Smooth muscle cell (in vitro differentiated cells): ENCODE measurements at regions not wholly inside any gene's neighbourhood (a gene's known extent, or its start where the extent isn't known, plus 50 kb on each side); places are given as distances from the start of the nearest gene placed in this dataset.

Source experiments
- DNase-seq: peaks from one replicate; lab custom pipeline; 2025; ENCODE audit not compliant: unreplicated experiment; lab: John Stamatoyannopoulos, UW
- H2AFZ ChIP-seq: fragments of 200-600 bp; sonication (generic); 2 replicates; pipeline ENCODE4 v1.6.0; 2016; ENCODE audit warnings: antibody characterized with exemption, low read depth, mild to moderate bottlenecking
- H3F3A ChIP-seq: fragments of 200-600 bp; sonication (generic); 2 replicates; pipeline ENCODE4 v1.6.0; 2017; ENCODE audit warnings: antibody characterized with exemption, low read depth
- H3K27ac ChIP-seq: fragments of 200-600 bp; sonication (generic); 2 replicates; pipeline ENCODE4 v1.5.1; 2016; ENCODE audit warnings: low read depth, mild to moderate bottlenecking
- H3K27me3 ChIP-seq: fragments of 200-600 bp; sonication (generic); 2 replicates; pipeline ENCODE4 v1.6.1; 2016; ENCODE audit warnings: low read depth, mild to moderate bottlenecking
- H3K36me3 ChIP-seq: fragments of 200-600 bp; sonication (generic); 2 replicates; pipeline ENCODE4 v1.5.1; 2016; ENCODE audit warnings: low read depth
- H3K4me1 ChIP-seq: fragments of 200-600 bp; sonication (generic); 2 replicates; pipeline ENCODE4 v1.5.1; 2016; ENCODE audit warnings: low read depth
- H3K4me2 ChIP-seq: fragments of 200-600 bp; sonication (generic); 2 replicates; pipeline ENCODE4 v1.6.0; 2016; ENCODE audit warnings: mild to moderate bottlenecking
- H3K4me3 ChIP-seq: fragments of 200-600 bp; sonication (generic); 2 replicates; pipeline ENCODE4 v1.5.1; 2016; ENCODE audit warnings: mild to moderate bottlenecking
- H3K79me2 ChIP-seq: fragments of 200-600 bp; sonication (generic); 2 replicates; pipeline ENCODE4 v1.6.0; 2016; ENCODE audit warnings: low read depth, mild to moderate bottlenecking
- H3K9ac ChIP-seq: fragments of 200-600 bp; sonication (generic); 2 replicates; pipeline ENCODE4 v1.6.0; 2016; ENCODE audit warnings: low read depth
- H3K9me3 ChIP-seq: fragments of 200-600 bp; sonication (generic); replicated peaks from 2 replicates; pipeline ENCODE4 v1.5.1; 2016; ENCODE audit warnings: low read depth
- H4K20me1 ChIP-seq: fragments of 200-600 bp; sonication (generic); 2 replicates; pipeline ENCODE4 v1.6.0; 2016; ENCODE audit warnings: low read depth
- WGBS: methylation state at CpG from one replicate; pipeline ENCODE4 v1.1.7; 2016; ENCODE audit warnings: low lambda C conversion rate; 5-methylcytosine and 5-hydroxymethylcytosine counted together
- TF ChIP-seq, protein P1 (sequence below): fragments of 200-600 bp; sonication (generic); IDR thresholded peaks from 2 replicates; pipeline ENCODE4 v1.5.1; 2017; ENCODE audit warnings: borderline replicate concordance, mild to moderate bottlenecking, antibody characterized with exemption; ENCODE audit not compliant: insufficient read depth, poor library complexity, severe bottlenecking

DNA sequence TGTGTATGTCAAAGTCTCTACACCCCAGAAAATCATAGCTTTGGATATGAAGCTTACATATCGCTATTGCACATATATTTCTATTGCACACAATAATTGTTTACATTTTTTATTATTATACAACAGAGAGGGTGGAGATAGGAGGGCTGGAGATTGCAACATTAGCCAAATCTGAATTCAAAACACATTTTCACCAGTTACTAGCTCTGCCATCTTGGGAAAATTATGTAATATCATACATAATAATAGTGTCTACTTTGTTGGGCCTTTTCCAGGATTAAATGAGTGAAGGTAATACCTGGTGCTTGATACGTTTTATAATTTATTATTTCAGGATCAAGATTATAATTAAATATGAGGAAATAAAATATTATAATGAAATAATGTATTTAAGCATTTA is 507.4 kb upstream of the TBX3 start:
- Histone ChIP-seq H2AFZ (no peak overlapping the region), H3K27me3 (no peaks in the 10 kb centered on the region), H3K36me3 (no peaks in the 10 kb centered on the region), H4K20me1 (no peaks in the 10 kb centered on the region), H3K4me3 (no peak overlapping the region), H3K9me3 (no peaks in the 10 kb centered on the region), H3K9ac (no peak overlapping the region), H3F3A (no peaks in the 10 kb centered on the region), H3K79me2 (no peaks in the 10 kb centered on the region), H3K4me1 (peaks cover 14% of the 10 kb centered on the region), H3K4me2 (no peak overlapping the region), H3K27ac (no peak overlapping the region)
- TF ChIP-seq, protein P1, sequence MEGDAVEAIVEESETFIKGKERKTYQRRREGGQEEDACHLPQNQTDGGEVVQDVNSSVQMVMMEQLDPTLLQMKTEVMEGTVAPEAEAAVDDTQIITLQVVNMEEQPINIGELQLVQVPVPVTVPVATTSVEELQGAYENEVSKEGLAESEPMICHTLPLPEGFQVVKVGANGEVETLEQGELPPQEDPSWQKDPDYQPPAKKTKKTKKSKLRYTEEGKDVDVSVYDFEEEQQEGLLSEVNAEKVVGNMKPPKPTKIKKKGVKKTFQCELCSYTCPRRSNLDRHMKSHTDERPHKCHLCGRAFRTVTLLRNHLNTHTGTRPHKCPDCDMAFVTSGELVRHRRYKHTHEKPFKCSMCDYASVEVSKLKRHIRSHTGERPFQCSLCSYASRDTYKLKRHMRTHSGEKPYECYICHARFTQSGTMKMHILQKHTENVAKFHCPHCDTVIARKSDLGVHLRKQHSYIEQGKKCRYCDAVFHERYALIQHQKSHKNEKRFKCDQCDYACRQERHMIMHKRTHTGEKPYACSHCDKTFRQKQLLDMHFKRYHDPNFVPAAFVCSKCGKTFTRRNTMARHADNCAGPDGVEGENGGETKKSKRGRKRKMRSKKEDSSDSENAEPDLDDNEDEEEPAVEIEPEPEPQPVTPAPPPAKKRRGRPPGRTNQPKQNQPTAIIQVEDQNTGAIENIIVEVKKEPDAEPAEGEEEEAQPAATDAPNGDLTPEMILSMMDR = no peak
- 94% methylated on average over 2 of the region's 2 CpGs for WGBS
- no peak for DNase-seq

DNA sequence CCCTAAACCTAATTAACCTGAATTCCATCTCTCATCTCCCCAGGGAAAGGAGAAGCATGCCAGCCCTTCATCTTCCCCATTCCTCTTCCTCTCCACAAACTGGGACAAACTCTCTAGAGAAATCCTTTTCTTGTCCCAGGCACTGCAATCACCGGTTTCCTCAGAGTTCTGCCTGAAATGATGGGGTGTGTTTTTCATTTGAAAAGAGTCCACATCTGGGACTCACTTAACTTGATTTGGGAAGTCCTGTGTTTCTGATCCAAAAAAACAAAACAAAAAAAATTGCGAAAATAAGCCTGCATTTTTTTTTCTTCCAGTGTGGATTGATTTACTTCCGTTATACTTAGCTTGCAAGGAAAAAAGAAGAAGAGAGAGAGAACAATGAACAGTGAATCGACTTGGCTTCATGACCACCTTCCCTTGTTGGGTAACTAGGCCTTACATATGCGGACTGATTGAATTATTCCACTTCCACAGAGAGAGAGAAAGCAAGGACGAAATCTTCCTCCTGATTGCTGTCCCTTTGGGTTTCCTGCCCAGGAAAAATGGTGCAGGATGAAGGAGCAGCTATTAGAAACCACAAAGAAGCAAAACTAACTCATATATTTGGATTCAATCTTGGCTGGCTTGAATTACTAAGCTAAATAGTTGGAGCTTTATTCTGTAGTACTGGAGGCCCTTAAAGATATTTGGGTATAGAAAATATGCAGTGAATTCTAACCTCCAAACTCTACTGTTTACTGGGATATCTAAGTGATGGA is 506.2 kb upstream of the TBX3 start:
- TF ChIP-seq, protein P1 = no peak
- H3K27me3 ChIP-seq = no peaks in the 10 kb centered on the region
- no peaks in the 10 kb centered on the region for H4K20me1 ChIP-seq
- 94% methylated on average over 6 of the region's 6 CpGs for WGBS
- H3K4me3 ChIP-seq = no peak overlapping the region
- H3K9ac ChIP-seq = no peak overlapping the region
- H3K9me3 ChIP-seq = no peaks in the 10 kb centered on the region
- no peaks in the 10 kb centered on the region for H3K36me3 ChIP-seq
- no peak overlapping the region for H3K4me2 ChIP-seq
- H2AFZ ChIP-seq = peak overlapping the region; percentile 85
- H3K79me2 ChIP-seq = no peaks in the 10 kb centered on the region
- no peak overlapping the region for H3K27ac ChIP-seq
- H3F3A ChIP-seq = no peaks in the 10 kb centered on the region
- no peak for DNase-seq
- H3K4me1 ChIP-seq = peaks cover 14% of the 10 kb centered on the region

DNA sequence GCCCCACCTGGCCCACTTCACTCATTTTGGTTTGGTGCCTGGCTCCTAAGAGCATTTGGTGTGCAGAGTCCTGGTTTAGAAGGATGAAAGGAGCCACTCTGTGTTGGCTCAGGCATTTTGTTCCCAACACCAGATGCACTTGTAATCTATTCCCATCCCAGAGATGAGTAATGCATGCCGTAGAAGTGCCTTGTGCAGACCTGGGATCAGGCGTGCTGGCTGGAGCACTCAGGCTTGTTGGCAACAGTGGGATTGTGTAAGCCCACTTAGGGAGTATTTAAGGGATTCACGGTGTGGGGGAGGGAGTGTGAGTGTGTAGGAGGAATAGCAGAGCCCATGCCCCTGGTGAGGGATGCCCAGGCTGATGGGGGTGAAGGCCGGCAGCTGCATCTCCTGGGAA is 501.5 kb upstream of the TBX3 start:
- Histone ChIP-seq H3K4me3 (no peak overlapping the region), H3K9me3 (no peaks in the 10 kb centered on the region), H3K27me3 (no peaks in the 10 kb centered on the region), H3K9ac (no peak overlapping the region), H2AFZ (no peak overlapping the region), H3K27ac (no peak overlapping the region), H3K4me1 (peaks cover 7% of the 10 kb centered on the region), H3F3A (peaks cover 4% of the 10 kb centered on the region), H3K36me3 (no peaks in the 10 kb centered on the region), H4K20me1 (no peaks in the 10 kb centered on the region), H3K4me2 (no peak overlapping the region), H3K79me2 (no peaks in the 10 kb centered on the region)
- TF ChIP-seq, protein P1 = no peak
- WGBS = 5% methylated on average over 4 of the region's 4 CpGs
- DNase-seq = no peak

DNA sequence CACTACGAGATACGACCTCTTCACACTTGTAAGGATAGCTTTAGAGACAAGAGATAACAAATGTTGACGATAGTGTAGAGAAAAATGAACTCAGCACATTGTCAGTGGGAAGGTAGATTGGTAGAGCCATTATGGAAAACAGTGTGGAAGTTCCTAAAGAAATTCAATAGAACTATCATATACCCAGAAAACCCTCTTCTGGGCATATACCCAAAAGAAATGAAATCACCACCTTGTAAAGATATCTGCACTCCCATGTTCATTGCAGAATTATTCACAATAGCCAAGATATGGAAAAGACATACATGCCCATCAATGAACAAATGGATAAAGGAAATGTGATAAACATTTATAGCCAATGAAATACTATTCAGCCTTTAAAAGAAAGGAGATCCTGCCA is 499.8 kb upstream of the TBX3 start:
- Histone ChIP-seq H3F3A (peaks cover 4% of the 10 kb centered on the region), H3K9ac (no peak overlapping the region), H3K9me3 (no peaks in the 10 kb centered on the region), H4K20me1 (no peaks in the 10 kb centered on the region), H3K4me3 (no peak overlapping the region), H3K27ac (no peak overlapping the region), H3K79me2 (no peaks in the 10 kb centered on the region), H3K4me2 (no peak overlapping the region), H2AFZ (no peak overlapping the region), H3K4me1 (no peaks in the 10 kb centered on the region), H3K27me3 (no peaks in the 10 kb centered on the region), H3K36me3 (no peaks in the 10 kb centered on the region)
- no peak for DNase-seq
- TF ChIP-seq, protein P1 = no peak
- WGBS = 82% methylated on average over 3 of the region's 3 CpGs
